GM18511 (cell line): ENCODE measurements at regions not wholly inside any gene's neighbourhood (a gene's known extent, or its start where the extent isn't known, plus 50 kb on each side); places are given as distances from the start of the nearest gene placed in this dataset.

Experiments
- ATAC-seq: cut with Tn5 transposase; IDR thresholded peaks from one replicate; pipeline ENCODE4 v1.9.1; 2021; ENCODE audit warnings: mild to moderate bottlenecking, moderate library complexity; ENCODE audit not compliant: unreplicated experiment

GRCh38 chr3:68328049-68328448, 604.3 kb downstream of the TAFA4 start:
- ATAC-seq = no peak

DNA sequence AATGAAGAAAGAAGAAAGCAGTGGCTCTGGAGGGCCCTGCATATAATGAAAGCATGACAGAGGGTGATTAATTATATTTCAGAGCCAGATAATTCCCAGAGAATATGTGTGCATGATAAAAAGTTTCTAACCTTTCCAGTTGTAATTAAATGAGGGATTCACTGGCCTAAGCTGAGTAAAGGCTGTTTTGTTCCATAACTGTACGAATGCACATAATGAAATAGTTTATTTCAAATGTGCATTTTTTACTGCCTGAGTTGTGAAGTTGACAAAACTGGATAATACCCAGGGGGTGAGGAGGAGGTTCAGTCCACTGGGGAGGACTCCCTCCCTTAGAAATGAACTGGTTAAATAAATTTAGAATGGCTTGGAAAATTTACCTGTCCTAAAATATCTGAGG, 616.4 kb downstream of the TAFA4 start:
- no peak for ATAC-seq

- no peak for ATAC-seq
Observed at GRCh38 chr3:68315546-68315945, 616.8 kb downstream of the TAFA4 start.

DNA sequence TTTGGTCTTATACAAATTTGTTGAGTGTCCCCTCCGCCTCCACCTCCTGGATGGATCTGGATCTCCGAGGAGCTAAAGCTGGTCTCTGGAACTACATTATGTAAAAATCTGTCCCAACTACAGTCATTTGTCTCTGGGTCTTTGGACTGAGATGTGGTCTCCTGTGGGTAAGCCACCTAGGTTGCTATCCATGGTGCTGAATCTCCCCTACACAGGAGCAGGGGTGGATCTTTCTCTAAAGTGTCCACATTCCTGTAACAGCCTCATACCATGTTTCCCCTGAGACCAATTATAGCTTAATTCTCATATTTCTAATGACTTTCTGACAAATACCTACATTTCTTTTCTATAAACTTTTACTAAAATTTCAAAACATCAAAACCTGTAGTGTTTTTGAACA, 625.8 kb downstream of the TAFA4 start:
- ATAC-seq = no peak

- no peak for ATAC-seq
Observed at GRCh38 chr3:68295457-68295856, 636.9 kb downstream of the TAFA4 start.

DNA sequence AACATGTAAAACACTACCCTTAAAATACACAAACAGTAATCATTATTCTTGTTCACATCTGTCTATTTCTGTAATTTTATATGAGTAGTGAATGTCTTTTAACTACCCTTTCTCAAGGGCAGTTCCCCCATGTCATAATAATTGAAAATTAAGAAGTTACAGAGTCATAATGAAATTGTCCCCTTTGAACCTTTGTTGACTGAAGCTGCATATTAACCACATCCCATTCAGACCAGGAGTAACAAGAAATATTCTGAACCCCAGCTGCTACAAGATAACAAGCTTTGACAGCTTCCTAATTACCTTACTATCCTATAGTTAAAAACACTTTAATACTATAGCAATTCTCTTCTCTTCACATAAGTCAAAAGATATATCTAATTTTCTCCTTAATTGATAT, 635.9 kb upstream of the SUCLG2 start:
- ATAC-seq = no peak

DNA sequence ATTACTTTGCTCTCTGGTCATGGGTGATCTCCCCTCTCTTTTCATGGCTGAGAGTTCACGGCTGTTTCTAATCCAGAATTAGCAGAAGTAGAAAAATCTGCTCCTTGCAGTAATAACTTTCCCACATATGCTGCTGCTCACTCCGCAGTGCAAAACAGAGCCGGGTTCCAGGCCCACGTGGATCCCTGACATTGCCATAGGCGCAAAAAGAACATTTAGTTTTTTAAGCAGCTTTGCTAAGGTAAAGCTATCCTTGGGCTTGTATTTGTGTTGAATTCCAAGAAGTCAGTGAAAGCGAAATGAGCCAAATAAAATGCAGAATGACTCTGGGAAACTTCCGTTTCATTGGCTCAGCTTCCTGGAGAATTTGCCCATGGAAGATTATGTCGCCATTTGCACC, 633.7 kb upstream of the SUCLG2 start:
- no peak for ATAC-seq

GRCh38 chr3:68287101-68287500, 632.7 kb upstream of the SUCLG2 start:
- ATAC-seq = no peak

DNA sequence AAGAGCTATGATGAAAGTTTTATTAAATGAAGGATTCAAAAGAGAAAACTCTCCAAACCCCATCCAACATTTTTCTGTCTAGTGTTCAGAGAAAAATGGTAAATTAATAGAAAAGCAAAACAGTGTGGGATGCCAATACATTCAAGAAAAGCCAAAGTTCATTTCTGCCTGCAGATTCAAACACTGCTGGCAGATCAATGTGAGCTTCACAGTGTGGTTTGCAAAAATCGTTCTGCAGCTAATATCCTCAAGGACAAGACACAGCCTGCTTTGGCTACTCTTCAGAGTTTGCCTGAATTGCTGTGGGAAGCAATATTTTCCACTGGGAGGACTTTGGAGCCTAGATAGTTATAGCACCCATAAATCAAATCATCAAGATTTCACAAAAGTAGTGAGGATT, 619.9 kb upstream of the SUCLG2 start:
- no peak for ATAC-seq

DNA sequence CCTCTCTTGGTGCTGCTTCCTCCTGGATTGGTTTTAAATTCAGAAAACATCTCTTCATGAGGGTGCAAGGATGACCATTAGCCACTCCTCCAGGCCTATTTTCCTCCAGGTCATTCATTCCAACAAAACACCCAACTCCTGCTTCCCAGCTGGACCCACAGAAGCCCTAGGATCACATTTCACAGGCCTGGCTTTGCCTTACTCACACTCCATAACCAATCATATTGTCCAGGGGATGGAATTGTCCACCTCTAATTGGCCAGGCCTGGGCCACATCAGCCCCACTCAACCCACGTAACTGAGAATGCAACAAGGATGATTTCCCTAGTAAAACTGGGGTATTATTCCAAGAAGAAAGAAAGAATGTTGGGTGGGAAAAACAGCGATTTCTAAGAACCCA, 616.7 kb upstream of the SUCLG2 start:
- no peak for ATAC-seq

GRCh38 chr3:68256635-68257223, 602.3 kb upstream of the SUCLG2 start:
- no peak for ATAC-seq

GRCh38 chr3:68249265-68249664, 594.9 kb upstream of the SUCLG2 start:
- no peak for ATAC-seq

DNA sequence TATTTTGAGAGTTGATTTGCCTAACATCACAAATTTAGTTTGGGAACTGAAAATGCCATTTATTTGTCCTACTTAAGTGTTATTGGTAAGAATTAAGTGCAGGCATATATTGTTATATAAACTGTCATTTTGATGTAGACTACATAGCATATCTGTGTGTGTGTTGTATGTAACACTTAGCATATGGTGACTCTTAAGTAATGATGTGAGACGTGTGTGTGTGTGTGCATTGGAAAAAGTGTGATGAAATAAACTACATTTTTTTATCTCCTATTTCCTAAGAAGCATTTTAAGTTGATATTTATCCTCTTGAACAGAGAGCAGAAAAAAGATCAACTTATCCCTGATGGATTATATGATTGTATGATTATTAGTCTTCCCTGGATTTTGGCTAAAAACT, 588.2 kb upstream of the SUCLG2 start:
- no peak for ATAC-seq

DNA sequence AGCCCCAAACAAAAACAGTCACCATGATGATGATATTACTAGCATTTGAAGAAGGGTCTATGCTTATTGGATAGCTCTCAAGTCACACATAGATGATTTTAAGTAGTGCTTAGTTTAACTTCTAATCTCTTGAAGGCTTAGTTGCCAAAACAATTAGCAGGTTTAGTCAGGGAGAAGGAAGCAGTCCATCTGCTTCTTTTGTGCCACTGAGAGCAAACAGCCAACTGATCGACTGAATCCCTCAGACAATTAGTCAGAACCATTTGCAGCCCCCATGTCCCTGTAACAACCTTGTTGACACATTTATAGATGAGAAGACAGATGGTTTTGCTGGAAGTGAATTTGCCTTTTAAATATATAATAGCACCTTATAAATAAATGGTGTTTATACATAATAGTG, 585.1 kb upstream of the SUCLG2 start:
- ATAC-seq = no peak

- ATAC-seq = no peak
Observed at GRCh38 chr3:68234076-68234780, 579.8 kb upstream of the SUCLG2 start.

DNA sequence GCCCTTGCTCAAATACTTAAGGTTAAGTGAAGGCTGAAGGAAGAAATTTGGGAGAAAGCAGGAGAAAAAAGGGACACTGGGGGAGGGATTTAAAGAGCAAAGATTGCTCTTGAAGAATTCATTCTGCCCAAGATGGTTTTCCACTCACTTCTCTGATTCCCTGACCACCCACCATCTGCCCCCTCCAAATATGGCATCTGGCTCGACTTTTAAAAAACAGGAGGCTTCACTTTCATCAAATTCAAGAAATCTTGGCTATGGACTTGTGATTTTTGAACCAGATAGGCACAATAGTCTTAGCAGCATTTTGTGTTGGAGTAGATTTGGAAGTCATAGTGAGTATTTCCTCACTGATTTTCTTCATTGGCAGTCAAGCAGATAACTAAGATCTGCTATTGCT, 574.4 kb upstream of the SUCLG2 start:
- ATAC-seq = no peak

GRCh38 chr3:68220832-68221231, 566.4 kb upstream of the SUCLG2 start:
- no peak for ATAC-seq

DNA sequence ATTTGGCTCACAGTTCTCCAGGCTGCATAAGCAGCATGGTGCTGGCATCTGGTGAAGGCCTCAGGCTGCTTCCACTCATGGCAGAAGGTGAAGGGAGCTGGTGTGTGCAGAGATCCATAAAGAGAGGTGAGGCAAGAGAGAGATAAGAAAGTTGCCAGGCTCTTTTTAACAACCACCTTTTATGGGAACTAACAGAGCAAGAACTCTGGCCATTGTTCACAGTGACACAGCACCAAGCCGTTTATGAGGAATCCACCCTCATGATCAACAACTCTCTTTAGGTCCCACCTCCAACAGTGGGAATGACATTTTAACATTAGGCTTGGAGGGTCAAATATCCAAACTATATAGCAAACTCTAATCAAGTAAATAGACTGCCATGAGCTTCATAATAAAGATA, 557.2 kb upstream of the SUCLG2 start:
- no peak for ATAC-seq

- ATAC-seq = no peak
Observed at GRCh38 chr3:68210635-68211034, 556.2 kb upstream of the SUCLG2 start.

DNA sequence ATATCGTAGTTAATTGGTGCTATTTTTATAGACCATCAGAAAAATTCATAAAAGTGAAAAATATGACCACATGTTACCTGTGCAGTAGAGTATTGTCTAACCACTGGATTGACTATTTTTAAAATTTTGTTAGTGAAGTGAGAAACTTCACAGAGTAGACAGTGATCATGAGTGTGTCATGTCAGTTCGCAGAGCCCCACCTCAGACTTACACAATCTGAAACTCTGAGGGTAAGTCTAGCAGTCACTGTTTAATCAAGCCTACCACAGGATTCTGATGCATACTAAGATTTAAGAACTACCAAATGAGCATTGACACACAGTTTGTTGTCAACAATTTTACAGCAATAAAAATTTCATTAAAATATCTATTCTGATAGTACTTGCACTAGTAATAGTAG, 552.9 kb upstream of the SUCLG2 start:
- no peak for ATAC-seq

- no peak for ATAC-seq
Observed at GRCh38 chr3:68206524-68207117, 552.2 kb upstream of the SUCLG2 start.

DNA sequence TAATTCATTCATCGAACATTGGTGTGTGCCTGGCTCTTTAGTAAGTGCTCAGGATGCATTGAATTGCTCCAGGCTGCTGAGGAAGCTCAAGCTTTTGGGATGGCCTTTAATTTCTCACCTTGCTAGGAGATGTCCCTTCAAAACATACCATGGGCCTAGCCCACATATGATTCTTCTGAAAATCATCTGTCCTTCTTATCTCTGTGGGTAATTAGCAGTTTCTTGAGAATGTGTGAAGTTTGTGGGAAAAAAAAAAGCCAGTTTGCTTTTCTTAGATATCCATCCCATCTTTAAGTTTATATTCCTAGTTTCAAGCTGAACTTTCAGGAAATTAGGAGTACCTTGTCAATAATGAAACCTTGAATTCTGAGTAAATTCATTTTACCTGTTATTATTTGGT, 532.3 kb upstream of the SUCLG2 start:
- no peak for ATAC-seq

GRCh38 chr3:68176600-68176999, 522.2 kb upstream of the SUCLG2 start:
- ATAC-seq = no peak
